A673 (cell line): ENCODE measurements at regions not wholly inside any gene's neighbourhood (a gene's known extent, or its start where the extent isn't known, plus 50 kb on each side); places are given as distances from the start of the nearest gene placed in this dataset.

Source experiments
- CTCF ChIP-seq: fragments of 300-800, 200-600 bp; sonication (generic); conservative IDR thresholded peaks from 2 replicates; pipeline ENCODE4 v1.5.1; 2017; ENCODE audit warnings: low read depth, mild to moderate bottlenecking, antibody characterized with exemption, low read length, moderate library complexity, mixed read lengths
- EZH2 ChIP-seq: fragments of 200-600 bp; sonication (generic); IDR thresholded peaks from 2 replicates; pipeline ENCODE4 v1.6.1; 2017; ENCODE audit warnings: borderline replicate concordance, low read depth, mild to moderate bottlenecking, mixed read lengths, antibody characterized with exemption, low read length; ENCODE audit not compliant: poor library complexity, severe bottlenecking

GRCh38 chr5:164501344-164501743, 995.9 kb downstream of the MAT2B start:
- TF ChIP-seq CTCF (no peak), EZH2 (no peak)
